ENCODE measurements at regions not wholly inside any gene's neighbourhood (a gene's known extent, or its start where the extent isn't known, plus 50 kb on each side); places are given as distances from the start of the nearest gene placed in this dataset.

DNA sequence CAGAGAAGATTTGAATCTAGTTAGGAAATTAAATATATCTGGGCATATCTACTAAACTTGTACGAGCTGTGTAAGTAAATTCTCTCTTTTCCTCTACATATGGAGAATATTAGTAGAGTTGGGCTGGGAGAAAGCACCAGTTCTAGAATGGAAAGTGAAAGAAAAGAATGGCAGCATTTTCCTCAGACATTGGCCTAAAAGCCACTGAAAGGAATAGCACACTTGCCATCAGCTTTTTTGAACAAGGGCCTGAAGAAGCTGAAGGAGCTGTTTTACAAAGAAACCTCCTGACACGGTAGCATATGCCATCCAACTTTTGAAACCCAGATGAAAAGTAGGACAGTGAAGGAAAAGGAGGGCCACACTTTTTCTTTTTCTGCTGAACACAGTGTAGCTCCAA lies 1563.7 kb upstream of the TENM4 start:
- no peak overlapping the region for H3K27ac ChIP-seq
- intact Hi-C loops (cut with DNase I; ENCODE audit: low total_unique reads), result no loop called here
- no peak overlapping the region for H3K4me3 ChIP-seq
- H3K36me3 ChIP-seq, result no peaks in the 10 kb centered on the region
- no peaks in the 10 kb centered on the region for H3K27me3 ChIP-seq
- no peaks in the 10 kb centered on the region for H3K9me3 ChIP-seq
- H3K4me1 ChIP-seq, result no peaks in the 10 kb centered on the region
- TF ChIP-seq, protein P1, sequence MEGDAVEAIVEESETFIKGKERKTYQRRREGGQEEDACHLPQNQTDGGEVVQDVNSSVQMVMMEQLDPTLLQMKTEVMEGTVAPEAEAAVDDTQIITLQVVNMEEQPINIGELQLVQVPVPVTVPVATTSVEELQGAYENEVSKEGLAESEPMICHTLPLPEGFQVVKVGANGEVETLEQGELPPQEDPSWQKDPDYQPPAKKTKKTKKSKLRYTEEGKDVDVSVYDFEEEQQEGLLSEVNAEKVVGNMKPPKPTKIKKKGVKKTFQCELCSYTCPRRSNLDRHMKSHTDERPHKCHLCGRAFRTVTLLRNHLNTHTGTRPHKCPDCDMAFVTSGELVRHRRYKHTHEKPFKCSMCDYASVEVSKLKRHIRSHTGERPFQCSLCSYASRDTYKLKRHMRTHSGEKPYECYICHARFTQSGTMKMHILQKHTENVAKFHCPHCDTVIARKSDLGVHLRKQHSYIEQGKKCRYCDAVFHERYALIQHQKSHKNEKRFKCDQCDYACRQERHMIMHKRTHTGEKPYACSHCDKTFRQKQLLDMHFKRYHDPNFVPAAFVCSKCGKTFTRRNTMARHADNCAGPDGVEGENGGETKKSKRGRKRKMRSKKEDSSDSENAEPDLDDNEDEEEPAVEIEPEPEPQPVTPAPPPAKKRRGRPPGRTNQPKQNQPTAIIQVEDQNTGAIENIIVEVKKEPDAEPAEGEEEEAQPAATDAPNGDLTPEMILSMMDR (IDR thresholded peaks at IDR 0.05), result no peak
- no peak for DNase-seq

DNA sequence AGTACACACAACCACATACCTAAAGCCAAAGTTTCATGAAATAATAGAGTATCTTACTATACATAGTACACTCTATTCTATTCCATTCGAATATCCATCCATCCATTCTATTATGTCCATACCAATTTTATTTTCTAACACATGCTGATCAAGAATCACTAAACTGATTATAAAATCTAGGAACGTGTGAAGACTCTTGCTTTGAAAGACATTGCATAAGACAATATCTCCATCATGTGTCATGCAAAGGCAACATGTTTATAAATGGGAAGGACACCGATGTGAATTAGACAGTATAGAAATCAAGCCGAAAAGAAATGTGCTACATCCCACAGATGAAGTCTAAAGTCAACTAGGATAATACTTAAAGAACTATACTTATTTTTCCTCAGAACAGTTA lies 1561.5 kb upstream of the TENM4 start:
- no peak for DNase-seq
- H3K4me1 ChIP-seq, result no peaks in the 10 kb centered on the region
- H3K27me3 ChIP-seq, result no peaks in the 10 kb centered on the region
- intact Hi-C loops (cut with DNase I; ENCODE audit: low total_unique reads), result no loop called here
- H3K4me3 ChIP-seq, result no peak overlapping the region
- no peak overlapping the region for H3K27ac ChIP-seq
- TF ChIP-seq, protein P1 (IDR thresholded peaks at IDR 0.05), result no peak
- H3K9me3 ChIP-seq, result no peaks in the 10 kb centered on the region
- no peaks in the 10 kb centered on the region for H3K36me3 ChIP-seq

DNA sequence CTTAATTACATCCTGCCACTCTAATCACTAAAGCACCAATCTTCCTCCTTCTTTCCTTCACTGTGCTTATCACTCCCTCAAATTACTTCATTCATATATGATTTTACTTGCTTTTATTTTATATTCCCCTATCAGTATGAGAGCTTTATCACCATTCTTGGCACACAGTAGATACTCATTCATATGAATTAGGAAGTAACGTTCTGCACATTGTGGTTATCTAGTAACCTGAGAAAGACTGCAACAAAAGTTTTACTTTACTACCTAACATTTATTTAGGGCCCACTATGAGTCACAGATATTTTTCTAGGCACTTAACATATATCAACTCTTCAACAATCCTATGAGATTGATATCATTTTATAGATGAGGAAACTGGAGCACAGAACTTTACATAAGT lies 1559.9 kb upstream of the TENM4 start:
- TF ChIP-seq, protein P1 (IDR thresholded peaks at IDR 0.05), result no peak
- H3K4me1 ChIP-seq, result no peaks in the 10 kb centered on the region
- intact Hi-C loops (cut with DNase I; ENCODE audit: low total_unique reads), result no loop called here
- H3K4me3 ChIP-seq, result no peak overlapping the region
- DNase-seq, result no peak
- H3K36me3 ChIP-seq, result no peaks in the 10 kb centered on the region
- H3K27me3 ChIP-seq, result no peaks in the 10 kb centered on the region
- no peak overlapping the region for H3K27ac ChIP-seq
- no peaks in the 10 kb centered on the region for H3K9me3 ChIP-seq

DNA sequence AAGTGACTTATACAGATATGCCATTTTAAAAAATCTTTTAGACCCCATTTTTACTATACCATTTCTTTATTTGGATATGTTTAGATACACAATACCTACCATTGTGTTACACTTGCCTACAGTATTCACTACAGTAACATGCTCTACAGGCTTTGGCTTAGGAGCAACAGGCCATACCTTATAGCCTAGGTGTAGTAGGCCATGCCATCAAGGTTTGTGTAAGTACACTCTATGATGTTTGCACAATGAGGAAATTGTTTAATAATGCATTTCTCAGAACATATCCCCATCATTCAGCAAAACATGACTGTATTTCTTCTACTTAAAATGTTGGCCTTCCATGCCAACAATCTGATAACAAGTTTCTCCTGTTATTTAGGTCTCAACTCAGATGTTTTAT lies 1559.5 kb upstream of the TENM4 start:
- Histone ChIP-seq H3K27me3 (no peaks in the 10 kb centered on the region), H3K4me3 (no peak overlapping the region), H3K9me3 (no peaks in the 10 kb centered on the region), H3K27ac (no peak overlapping the region), H3K36me3 (no peaks in the 10 kb centered on the region), H3K4me1 (no peaks in the 10 kb centered on the region)
- TF ChIP-seq, protein P1 (IDR thresholded peaks at IDR 0.05), result no peak
- intact Hi-C loops (cut with DNase I; ENCODE audit: low total_unique reads), result no loop called here
- no peak for DNase-seq

DNA sequence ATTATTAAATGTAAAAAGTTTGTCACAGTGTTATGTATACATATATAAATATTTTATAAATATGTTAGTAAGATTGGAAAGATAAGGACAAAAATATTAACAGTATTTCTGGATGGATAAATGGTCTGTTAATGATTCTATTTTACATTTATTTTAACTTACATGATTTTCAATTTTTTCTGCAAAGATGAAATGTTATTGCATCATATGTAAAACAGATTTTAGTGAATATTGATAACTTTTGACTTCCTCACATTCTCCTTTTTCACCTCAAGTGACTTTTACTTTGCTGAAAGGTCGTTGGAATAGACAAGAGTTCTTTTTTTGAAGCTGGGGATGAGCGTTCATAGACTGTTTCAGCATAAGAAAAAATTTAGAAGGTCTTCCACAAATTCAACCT lies 1554.7 kb upstream of the TENM4 start:
- no peaks in the 10 kb centered on the region for H3K9me3 ChIP-seq
- intact Hi-C loops (cut with DNase I; ENCODE audit: low total_unique reads), result no loop called here

DNA sequence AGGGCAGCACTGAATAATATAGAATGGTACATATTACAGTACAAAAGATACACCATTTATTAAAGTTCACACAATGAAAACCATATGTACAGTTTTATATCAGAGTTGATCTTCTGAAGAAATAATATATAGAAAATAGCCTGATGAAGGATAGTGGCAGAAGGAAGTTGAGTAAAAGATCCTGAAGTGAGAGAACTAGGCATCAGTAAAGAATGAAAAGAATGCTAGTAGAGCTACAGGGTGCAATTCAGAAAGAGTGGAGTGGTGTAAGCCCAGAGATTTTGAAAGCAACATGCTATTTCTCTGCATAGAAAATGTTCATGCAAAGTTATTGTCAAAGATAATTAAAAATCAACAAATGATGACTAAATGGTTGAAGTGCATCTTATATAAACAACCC lies 1552.7 kb upstream of the TENM4 start:
- Histone ChIP-seq H3K36me3 (no peaks in the 10 kb centered on the region), H3K4me1 (no peaks in the 10 kb centered on the region), H3K9me3 (no peaks in the 10 kb centered on the region), H3K4me3 (no peak overlapping the region), H3K27ac (no peak overlapping the region), H3K27me3 (no peaks in the 10 kb centered on the region)
- DNase-seq, result no peak
- intact Hi-C loops (cut with DNase I; ENCODE audit: low total_unique reads), result no loop called here
- TF ChIP-seq, protein P1 (IDR thresholded peaks at IDR 0.05), result no peak

More for the DNA sequence above, 1554.7 kb upstream of the TENM4 start:
- H3K36me3 ChIP-seq, result no peaks in the 10 kb centered on the region
- no peaks in the 10 kb centered on the region for H3K27me3 ChIP-seq
- H3K4me1 ChIP-seq, result no peaks in the 10 kb centered on the region
- no peak overlapping the region for H3K27ac ChIP-seq
- TF ChIP-seq, protein P1 (IDR thresholded peaks at IDR 0.05), result no peak
- DNase-seq, result no peak
- H3K4me3 ChIP-seq, result no peak overlapping the region

Data from tibial artery (tissue), 4 donors.